NT2/D1 (cell line): ENCODE measurements at regions not wholly inside any gene's neighbourhood (a gene's known extent, or its start where the extent isn't known, plus 50 kb on each side); places are given as distances from the start of the nearest gene placed in this dataset.

ENCODE experiments used
- YY1 ChIP-seq: IDR thresholded peaks from 2 replicates; pipeline ENCODE4 v1.6.1; 2011; ENCODE audit not compliant: insufficient read length, insufficient read depth
- ZNF274 ChIP-seq: IDR thresholded peaks from 2 replicates; pipeline ENCODE4 v1.6.1; 2011; ENCODE audit warnings: mild to moderate bottlenecking, low read depth, low read length

DNA sequence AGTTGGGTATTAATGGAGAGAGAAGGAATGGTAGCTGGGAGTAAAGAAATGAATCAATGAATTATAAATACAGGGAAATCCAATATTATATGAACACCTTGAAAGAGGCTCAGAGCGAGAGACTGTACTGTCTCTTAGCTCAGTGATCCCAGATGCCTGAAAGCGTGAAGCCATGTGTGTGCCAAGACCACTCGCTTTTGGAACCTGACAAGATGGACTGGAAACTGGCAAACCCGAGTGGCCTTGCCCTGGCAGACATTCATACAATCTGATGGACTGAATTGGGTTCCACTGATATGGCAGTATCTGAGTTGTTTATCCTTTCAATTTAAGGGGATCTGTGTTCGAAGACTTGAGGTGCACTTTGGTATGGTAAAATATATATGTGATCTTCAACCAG, 170.3 kb downstream of the ERCC6L2 start:
- TF ChIP-seq ZNF274, result no peak
- TF ChIP-seq YY1, result no peak
